ENCODE measurements at regions not wholly inside any gene's neighbourhood (a gene's known extent, or its start where the extent isn't known, plus 50 kb on each side); places are given as distances from the start of the nearest gene placed in this dataset.

DNA sequence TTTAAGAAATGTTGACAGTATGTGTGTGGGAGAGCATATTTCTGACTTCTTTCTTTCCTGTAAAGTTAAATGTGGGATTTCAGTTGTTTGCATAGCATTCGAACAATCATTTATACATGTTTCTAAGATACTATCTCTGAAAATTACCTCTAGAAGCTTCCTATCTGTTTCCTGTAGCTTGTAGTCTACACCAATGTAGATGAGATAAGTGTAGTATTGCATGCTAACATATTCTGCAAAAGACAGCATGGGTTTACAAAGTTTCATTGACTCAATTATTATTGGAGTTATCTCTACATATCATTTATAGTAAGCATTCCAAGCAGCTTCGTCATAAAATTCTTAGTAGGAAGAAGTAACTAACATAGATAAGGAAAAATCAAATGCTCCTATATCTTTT is 98.9 kb upstream of the DPYD start:
- no peak for DNase-seq

DNA sequence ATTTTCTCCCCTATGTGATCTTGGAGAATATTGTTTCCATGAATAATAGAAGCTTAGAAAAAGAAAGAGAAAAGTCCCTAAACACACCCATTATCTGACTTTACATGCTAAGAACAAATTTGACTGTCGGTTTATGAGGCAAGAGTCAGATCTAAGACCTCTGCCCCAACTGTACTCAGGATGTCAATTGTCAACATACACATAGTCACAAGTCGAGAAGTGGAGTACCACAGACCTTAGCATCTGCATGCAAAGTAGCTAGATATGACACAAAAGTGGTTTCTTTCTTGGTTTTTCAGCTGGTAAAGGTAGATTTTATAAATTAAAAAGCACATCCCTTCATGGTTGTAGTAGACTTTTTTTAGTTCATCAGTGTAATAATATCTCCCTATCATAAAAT is 97.2 kb upstream of the DPYD start:
- DNase-seq: no peak

DNA sequence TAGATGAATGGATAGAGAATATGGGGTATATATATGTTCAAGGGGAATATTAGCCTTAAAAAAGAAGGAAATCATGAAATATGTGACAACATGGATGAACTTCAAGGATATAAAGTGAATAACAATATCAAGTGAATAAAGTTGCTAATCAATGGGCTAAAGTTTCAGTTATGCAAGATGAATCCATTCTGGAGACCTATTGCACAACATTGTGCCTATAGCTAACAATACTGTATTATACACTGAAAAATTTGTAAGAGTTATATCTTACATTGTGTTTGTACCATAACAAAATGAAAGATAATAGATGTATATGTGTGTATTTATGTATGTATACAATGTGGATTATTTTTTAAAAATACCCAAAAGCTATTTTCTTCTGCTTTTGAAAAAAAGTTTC is 96.3 kb upstream of the DPYD start:
- no peak for DNase-seq

DNA sequence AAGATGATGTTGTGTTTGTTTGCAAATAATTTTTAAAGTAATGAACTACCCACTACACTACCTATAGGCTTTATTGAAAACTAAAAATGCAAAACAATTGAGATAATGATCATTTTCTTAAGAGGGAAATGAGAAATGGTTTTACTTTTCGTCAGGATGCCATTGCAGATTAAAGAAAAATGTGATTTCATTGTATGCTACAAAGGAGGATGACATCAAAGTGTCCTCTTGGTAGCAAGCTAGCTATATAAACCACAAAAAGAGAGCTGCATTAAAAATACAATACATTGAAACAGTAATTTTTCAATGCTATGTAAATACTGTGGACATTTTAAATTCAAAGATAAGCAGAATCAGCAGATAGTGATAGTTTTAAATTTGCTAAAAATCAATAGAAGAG is 87.5 kb upstream of the DPYD start:
- no peak for DNase-seq

DNA sequence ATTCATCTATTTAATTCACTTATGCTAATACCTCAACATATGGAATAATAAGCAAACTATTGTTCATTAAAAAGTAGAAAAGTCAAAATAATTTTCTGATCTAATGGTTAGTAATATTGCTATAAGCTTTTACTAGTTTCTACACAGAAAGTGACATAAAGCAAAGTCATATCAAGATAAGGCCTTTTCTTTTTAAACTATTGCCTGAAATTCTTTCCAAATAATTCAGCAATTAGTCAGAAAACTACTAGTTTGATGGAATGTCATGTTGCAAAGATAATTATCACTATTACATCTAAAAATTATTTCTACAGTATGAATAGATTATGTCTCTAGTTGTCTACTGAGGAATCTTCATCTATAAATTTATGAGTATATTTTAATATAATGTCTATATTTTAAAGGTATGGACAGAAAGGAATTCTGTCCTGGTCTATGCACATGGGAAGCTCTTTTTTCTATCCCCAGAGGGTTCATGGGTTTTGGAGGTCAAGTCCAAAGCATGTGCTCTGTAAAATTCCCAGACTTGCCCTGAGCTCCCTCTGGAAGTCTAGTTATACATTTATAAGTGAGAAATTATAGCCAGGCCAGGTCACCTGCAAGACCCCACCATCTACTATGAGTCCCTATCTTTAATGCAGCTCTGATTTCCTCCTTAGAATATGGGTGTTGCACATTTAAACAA is 84.6 kb upstream of the DPYD start:
- DNase-seq: no peak

DNA sequence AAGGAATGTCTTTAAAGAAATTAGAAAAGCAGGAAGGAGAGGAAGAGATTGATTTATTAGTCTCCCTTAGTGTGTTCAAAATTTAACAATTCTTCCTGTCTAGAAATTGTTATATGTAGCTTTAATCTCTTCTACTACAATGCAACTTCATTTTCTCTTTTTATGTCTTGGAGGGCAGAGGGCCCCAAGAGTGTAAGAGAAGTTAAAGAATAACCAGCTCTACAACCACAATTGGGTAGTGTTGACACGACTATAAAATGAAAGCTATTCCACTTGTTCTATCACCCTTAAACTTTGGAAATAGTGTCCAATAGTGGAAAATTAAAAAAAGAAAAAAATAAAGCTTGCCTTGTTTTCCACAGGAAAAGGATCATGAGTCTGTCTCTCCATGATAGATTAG is 82.6 kb upstream of the DPYD start:
- no peak for DNase-seq

DNA sequence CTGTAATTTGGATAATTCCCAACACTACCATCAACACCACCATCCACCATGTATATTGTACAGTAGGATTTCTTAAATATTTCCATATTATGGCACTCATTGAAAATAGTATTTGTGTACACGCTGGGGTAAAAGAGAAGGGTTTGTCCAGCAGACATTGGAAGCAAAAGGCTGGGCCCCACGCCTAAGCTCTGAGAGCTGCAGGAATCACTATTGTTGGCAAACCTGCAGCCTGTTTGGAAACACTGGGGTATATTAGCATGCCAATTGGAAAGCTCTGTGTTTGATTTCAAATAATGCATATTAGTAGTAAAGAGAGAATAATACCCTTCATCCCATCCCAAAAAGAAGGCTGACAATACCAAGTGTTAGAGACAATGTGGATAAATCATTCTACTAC is 81.5 kb upstream of the DPYD start:
- no peak for DNase-seq

DNA sequence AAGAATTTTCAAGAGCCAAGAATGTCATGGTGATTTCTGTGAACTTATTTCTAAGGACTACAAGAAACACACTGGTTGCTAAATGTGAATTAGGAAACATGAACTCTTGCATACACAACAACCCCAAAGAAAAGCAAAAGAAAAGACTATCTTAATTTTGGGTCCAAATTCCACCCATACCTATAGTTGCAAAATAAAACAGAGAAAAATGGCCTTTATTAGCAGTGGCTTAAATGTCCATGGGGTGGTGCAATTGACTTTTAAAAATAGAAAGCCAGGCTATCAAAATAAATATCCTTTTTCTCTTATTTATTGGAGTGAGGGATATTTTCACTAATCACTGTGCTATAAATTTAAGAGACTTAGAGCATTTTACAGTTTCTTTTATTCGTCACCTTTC is 80.9 kb upstream of the DPYD start:
- DNase-seq: no peak

DNA sequence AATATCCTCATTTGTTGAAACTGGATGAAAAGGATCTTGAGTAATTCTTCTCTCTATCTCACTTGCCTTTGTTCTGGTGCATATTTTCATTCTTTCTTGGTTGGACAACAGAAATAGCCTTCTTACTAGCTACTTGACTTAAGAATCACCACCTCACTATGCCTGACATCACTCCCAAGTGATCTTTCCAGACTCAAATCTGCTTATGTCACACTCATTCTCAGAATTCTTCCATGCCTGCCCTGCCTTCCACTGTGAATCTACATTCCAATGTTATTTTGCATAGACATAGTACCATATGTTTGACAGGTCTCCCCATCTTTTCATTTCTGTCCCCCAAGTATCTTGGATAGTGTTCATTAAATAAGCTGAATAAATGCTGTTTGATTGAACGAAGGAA is 78.5 kb upstream of the DPYD start:
- no peak for DNase-seq

DNA sequence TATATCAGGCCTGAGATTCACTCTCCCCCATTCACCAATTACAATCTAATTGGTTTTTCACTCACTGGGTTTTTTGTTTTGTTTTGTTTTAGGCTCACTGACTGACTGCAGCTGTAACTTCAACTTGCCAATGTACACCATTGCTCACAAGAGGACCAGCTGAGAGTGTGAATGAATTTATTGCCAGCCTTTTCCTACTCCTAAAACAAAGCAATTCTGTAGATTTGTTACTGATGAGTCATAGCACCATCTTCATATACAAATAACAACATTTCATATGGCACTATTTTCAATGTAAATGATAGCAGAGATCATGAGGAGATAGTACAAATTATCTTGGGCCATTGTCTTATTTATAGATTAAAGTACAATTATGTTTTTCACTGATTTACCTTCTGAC is 76.0 kb upstream of the DPYD start:
- no peak for DNase-seq

DNA sequence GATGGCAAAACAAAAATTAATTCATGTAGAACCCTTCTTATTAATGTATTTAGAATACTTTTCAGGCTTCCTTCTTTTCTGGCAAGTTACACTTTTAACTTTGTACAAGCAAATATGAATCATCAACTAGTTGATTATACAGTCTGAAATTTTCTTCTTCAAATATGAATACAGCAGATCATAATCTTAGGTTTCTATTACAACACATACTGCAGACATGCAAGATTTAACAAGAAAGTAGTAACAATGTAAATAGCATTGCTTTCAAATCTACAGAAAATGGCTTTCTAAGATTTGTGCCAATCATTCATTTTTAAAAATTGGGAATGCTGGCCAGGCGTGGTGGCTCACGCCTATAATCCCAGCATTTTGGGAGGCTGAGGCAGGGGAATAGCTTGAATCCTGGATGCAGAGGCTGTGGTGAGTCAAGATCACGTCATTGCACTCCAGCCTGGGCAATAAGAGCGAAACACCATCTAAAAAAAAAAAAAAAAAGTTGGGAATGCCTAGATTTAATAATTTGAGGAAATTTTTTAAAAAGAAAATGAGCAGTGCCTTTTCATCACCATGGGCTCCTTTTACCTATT is 68.4 kb upstream of the DPYD start:
- no peak for DNase-seq

DNA sequence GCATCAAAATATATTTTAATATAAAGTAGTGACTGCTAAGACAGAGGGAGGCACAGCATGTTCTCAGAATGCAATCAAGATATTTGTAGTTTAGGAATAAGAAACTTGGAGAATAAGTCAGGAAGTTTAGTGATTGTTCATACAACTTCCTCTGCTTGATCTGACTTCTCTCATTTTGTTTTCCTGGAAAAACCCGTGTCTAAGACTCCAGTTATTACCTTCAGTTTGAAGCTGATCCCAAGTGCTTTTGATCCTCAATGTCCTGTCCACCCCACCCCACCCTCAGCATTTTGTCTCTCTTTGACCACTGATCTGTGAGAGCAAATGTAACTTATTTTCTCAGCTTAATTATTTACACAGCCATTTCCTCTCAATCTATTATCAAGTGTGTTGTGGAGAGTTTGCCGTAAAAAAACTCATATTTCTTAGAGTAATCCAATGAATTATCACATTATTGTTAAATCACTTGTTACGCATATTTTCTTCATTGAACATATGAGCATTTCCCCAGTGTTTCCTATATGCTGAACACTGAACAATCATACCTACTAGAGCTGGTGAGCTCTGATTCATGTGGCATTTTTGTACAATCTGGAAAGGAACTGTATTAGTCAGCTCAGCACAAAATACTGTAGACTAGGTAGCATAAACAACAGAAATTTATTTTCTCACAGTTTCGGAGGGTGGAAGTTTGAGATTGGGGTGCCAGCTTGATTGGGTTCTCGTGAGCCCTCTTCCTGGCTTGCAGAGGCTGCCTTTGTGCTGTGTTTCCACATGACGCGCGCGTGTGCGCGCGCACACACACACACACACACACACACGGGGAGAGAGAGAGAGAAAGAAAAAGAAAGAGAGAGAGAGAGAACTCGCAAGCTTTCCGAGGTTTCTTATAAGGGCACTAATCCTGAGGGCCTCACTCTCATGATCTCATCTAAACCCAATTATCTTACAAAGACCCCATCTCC is 65.5 kb upstream of the DPYD start:
- peak; percentile 14 for DNase-seq

DNA sequence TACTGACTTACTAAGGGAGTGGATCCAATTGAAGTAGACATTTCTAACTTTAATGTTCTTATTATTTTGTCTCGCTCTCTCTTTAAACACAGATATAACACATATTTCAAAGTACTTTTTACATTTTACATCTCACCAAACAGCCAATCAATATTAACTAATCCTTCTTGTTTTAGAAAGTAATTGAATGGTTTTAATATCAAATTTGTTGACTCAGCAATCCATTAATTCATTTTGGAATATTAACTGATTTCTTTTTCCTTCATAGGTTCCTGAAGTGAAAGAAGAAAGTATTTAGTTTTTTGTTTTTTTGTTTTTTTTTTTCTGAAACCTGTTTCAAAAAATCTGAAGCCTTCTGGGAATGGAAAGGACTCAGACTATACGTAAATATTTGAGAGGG is 62.3 kb upstream of the DPYD start:
- no peak for DNase-seq

DNA sequence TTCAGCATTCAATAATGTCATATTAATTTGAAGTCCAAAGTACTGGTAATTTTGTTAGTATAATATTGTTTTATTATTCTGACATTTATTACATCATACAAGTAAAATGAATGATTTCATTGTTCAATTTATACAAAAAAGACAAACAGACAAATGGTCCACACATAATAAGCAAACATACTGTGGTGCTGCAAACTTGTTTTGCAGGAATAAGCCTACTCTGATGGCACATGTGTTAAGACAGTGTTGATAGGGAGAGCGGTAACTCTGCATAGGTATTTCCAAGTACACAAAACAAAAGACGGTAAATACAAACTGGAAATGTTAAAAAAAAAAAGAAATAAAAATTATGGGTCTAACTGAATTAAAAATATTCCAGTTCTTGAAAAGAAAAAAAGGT is 59.7 kb upstream of the DPYD start:
- DNase-seq: no peak

DNA sequence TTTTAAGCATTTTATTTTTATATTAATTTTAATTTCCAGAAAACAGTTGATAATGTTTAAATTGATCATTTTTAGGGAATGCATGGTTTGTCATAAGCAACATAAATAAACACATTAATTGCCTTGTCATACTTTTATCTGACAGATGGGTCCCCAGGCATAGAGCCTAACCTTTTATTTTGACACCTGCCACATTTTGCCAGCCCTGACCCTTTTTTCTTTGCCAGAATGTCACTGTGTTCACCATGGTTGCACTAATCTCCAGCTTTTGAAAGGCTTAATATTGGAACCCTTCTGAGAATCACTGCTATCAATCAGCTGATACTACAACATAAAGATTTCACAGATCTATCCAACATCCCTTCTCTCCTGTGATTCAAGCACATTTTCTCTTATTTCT is 56.0 kb upstream of the DPYD start:
- no peak for DNase-seq
